ENCODE measurements at regions not wholly inside any gene's neighbourhood (a gene's known extent, or its start where the extent isn't known, plus 50 kb on each side); places are given as distances from the start of the nearest gene placed in this dataset.

- Histone ChIP-seq H3K27ac (no peak overlapping the region), H3K27me3 (peaks cover 0 to 4% (median 0%) of the 10 kb centered on the region in 7 donors), H3K36me3 (no peaks in the 10 kb centered on the region), H3K9me3 (no peaks in the 10 kb centered on the region), H3K4me3 (no peak overlapping the region), H3K4me1 (peaks cover 0 to 7% (median 0%) of the 10 kb centered on the region in 9 donors)
- TF ChIP-seq CTCF (IDR thresholded peaks at IDR 0.05) = no peak
- intact Hi-C loops (cut with DNase I) = no loop called here
- WGBS, 2 donors = 65 to 98% methylated on average over 2 of the region's 2 CpGs
- no peak for DNase-seq
- no peak for ATAC-seq
Measured at GRCh38 chr18:61658431-61658830, 234.4 kb downstream of the RNF152 start.

DNA sequence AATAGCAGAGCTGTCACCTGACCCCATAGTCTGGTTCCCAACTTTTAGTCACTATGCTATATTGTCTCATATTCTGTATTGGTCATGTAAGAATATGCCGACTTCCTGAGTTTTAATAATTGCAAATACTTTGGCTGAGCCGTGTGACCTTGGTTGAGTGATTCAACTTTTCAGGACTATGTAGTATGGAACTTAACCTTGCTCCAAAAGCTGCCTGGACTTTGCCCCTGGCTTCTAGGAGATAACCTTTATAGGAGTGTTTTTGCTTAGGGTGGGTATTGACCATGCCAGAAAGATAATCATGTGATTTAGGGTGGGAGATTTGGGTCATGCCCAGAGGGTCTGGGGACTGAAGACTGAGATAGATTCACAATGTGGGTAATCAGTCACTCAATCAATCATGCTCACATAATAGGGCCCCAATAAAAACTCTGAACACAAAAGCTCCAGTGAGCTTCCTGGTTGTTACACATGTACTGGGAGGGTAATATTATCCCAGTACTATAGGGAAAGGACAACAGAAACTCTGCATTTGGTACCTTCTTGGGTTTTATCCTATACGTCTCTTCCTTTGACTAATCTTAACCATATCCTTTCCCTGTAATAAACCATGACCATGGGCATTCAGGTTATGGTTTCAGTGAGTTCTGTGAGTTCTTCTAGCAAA lies 235.6 kb downstream of the RNF152 start:
- DNase-seq (no peak), ATAC-seq (no peak)
- H3K36me3 ChIP-seq = no peaks in the 10 kb centered on the region
- peaks cover 0 to 7% (median 0%) of the 10 kb centered on the region in 9 donors for H3K4me1 ChIP-seq
- no peak overlapping the region for H3K4me3 ChIP-seq
- no peak for TF ChIP-seq CTCF (IDR thresholded peaks at IDR 0.05)
- intact Hi-C loops (cut with DNase I) = no loop called here
- no peaks in the 10 kb centered on the region for H3K9me3 ChIP-seq
- H3K27me3 ChIP-seq = peaks cover 0 to 4% (median 0%) of the 10 kb centered on the region in 7 donors
- H3K27ac ChIP-seq = no peak overlapping the region
- whole genome bisulfite sequencing, 2 donors = 96 to 97% methylated on average over 3 of the region's 3 CpGs

GRCh38 chr18:61655630-61656029 lies 237.2 kb downstream of the RNF152 start:
- intact Hi-C loops (cut with DNase I) = no loop called here

More at GRCh38 chr18:61655630-61656029, 237.2 kb downstream of the RNF152 start:
- Histone ChIP-seq H3K4me3 (no peak overlapping the region), H3K9me3 (no peaks in the 10 kb centered on the region), H3K27ac (no peak overlapping the region), H3K4me1 (peaks cover 0 to 7% (median 0%) of the 10 kb centered on the region in 9 donors), H3K36me3 (no peaks in the 10 kb centered on the region), H3K27me3 (peaks cover 0 to 4% (median 0%) of the 10 kb centered on the region in 7 donors)
- ATAC-seq = no peak
- no peak for TF ChIP-seq CTCF (IDR thresholded peaks at IDR 0.05)
- 88 to 92% methylated on average over 2 of the region's 2 CpGs for WGBS, 2 donors
- no peak for DNase-seq

All from heart right ventricle (tissue), 16 donors.